ENCODE measurements at regions not wholly inside any gene's neighbourhood (a gene's known extent, or its start where the extent isn't known, plus 50 kb on each side); places are given as distances from the start of the nearest gene placed in this dataset.

- no peak overlapping the region for H3K4me3 Mint-ChIP-seq
- intact Hi-C loops (cut with micrococcal nuclease), result no loop called here
- ATAC-seq (ENCODE audit: low read depth) (no peak), DNase-seq (no peak)
- CTCF ChIA-PET, result no interaction called here
- no peaks in the 10 kb centered on the region for H3K4me1 Mint-ChIP-seq
- POLR2A ChIA-PET, result no interaction called here
- no peaks in the 10 kb centered on the region for H3K9me3 Mint-ChIP-seq
- H3K27ac Mint-ChIP-seq, result no peak overlapping the region
- no peaks in the 10 kb centered on the region for H3K36me3 Mint-ChIP-seq (ENCODE audit: low read depth)
- H3K27me3 Mint-ChIP-seq, result no peaks in the 10 kb centered on the region
- TF ChIP-seq CTCF (IDR thresholded peaks at IDR 0.05), result no peak
Measured at GRCh38 chr3:110181226-110181625, 843.9 kb upstream of the DPPA4 start.

- no peak for TF ChIP-seq CTCF (IDR thresholded peaks at IDR 0.05)
- Mint-ChIP-seq H3K27ac (no peak overlapping the region), H3K9me3 (no peaks in the 10 kb centered on the region), H3K27me3 (no peaks in the 10 kb centered on the region), H3K36me3 (ENCODE audit: low read depth) (no peaks in the 10 kb centered on the region), H3K4me1 (no peaks in the 10 kb centered on the region), H3K4me3 (no peak overlapping the region)
- ChIA-PET CTCF (no interaction called here), POLR2A (no interaction called here)
- intact Hi-C loops (cut with micrococcal nuclease), result no loop called here
- no peak for DNase-seq
- no peak for ATAC-seq (ENCODE audit: low read depth)
Measured at GRCh38 chr3:110184536-110184935, 847.2 kb upstream of the DPPA4 start.

GRCh38 chr3:110193074-110193473 lies 855.7 kb upstream of the DPPA4 start:
- Mint-ChIP-seq H3K9me3 (no peaks in the 10 kb centered on the region), H3K4me1 (no peaks in the 10 kb centered on the region), H3K27ac (no peak overlapping the region), H3K4me3 (no peak overlapping the region), H3K36me3 (ENCODE audit: low read depth) (no peaks in the 10 kb centered on the region), H3K27me3 (no peaks in the 10 kb centered on the region)
- ATAC-seq (ENCODE audit: low read depth) (no peak), DNase-seq (no peak)
- intact Hi-C loops (cut with micrococcal nuclease), result no loop called here
- ChIA-PET CTCF (no interaction called here), POLR2A (no interaction called here)
- TF ChIP-seq CTCF (IDR thresholded peaks at IDR 0.05), result no peak

- Mint-ChIP-seq H3K4me3 (no peak overlapping the region), H3K27ac (no peak overlapping the region), H3K4me1 (no peaks in the 10 kb centered on the region), H3K27me3 (no peaks in the 10 kb centered on the region), H3K9me3 (peaks cover 10% of the 10 kb centered on the region), H3K36me3 (ENCODE audit: low read depth) (no peaks in the 10 kb centered on the region)
- no peak for ATAC-seq (ENCODE audit: low read depth)
- intact Hi-C loops (cut with micrococcal nuclease), result no loop called here
- TF ChIP-seq CTCF (IDR thresholded peaks at IDR 0.05), result no peak
- DNase-seq, result no peak
- ChIA-PET CTCF (no interaction called here), POLR2A (no interaction called here)
Measured at GRCh38 chr3:110198717-110199587, 861.6 kb upstream of the DPPA4 start.

- ATAC-seq (ENCODE audit: low read depth) (no peak), DNase-seq (no peak)
- CTCF ChIA-PET, result no interaction called here
- peaks cover 10% of the 10 kb centered on the region for H3K9me3 Mint-ChIP-seq
- intact Hi-C loops (cut with micrococcal nuclease), result no loop called here
- POLR2A ChIA-PET, result no interaction called here
- H3K27me3 Mint-ChIP-seq, result no peaks in the 10 kb centered on the region
- no peaks in the 10 kb centered on the region for H3K36me3 Mint-ChIP-seq (ENCODE audit: low read depth)
- H3K4me3 Mint-ChIP-seq, result no peak overlapping the region
- no peaks in the 10 kb centered on the region for H3K4me1 Mint-ChIP-seq
- H3K27ac Mint-ChIP-seq, result no peak overlapping the region
- no peak for TF ChIP-seq CTCF (IDR thresholded peaks at IDR 0.05)
Measured at GRCh38 chr3:110199588-110199943, 862.2 kb upstream of the DPPA4 start.

Measured in activated B cell treated with CpG ODN at 0.5 μM for 24 hours (primary cell).